ENCODE measurements at regions not wholly inside any gene's neighbourhood (a gene's known extent, or its start where the extent isn't known, plus 50 kb on each side); places are given as distances from the start of the nearest gene placed in this dataset.
A peak's percentile ranks its signal among the peaks of the same experiment; 100 is the strongest.
"Not testable (repeated sequence)": the region's sequence is repeated elsewhere in the genome, so short reads cannot be mapped to it uniquely, and the experiment has no call there.

- Histone ChIP-seq H3K27me3 (no peaks in the 10 kb centered on the region), H3K4me2 (no peak overlapping the region), H3K36me3 (no peaks in the 10 kb centered on the region), H3K4me1 (peaks cover 11% of the 10 kb centered on the region), H4K20me1 (no peaks in the 10 kb centered on the region), H3K9me3 (no peaks in the 10 kb centered on the region), H3K4me3 (no peak overlapping the region), H3K9ac (no peak overlapping the region), H3K27ac (no peak overlapping the region)
- no peak for TF ChIP-seq Cebpa-rat (IDR thresholded peaks at IDR 0.05)
Observed at GRCh38 chr4:159029481-159029880, 73.4 kb upstream of the RAPGEF2 start.

- H3K4me3 ChIP-seq, H3K9ac ChIP-seq, H3K9me3 ChIP-seq, H3K27me3 ChIP-seq, H3K36me3 ChIP-seq, H3K27ac ChIP-seq, H3K4me2 ChIP-seq, H4K20me1 ChIP-seq: not testable (repeated sequence)
- H3K4me1 ChIP-seq: peaks cover 11% of the 10 kb centered on the region
Observed at GRCh38 chr4:159030297-159030696, 72.6 kb upstream of the RAPGEF2 start.

DNA sequence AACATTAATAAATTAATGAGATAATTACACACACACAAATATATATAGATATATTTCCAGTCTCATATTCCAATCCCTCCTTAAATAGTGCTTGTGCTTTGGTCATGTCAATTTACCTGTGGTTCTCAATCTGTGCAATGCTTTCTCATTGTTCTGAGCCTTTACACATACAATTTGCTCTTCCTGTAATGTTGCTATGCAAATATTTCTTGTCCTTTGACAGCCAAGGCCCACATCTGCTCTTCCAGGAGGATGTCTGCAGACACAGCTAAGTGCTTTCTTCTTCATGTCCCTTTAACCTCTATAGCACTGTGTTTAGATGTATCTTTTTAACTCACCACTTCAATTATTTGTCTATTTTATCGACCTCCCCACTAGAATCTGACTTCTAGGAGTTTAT lies 67.3 kb upstream of the RAPGEF2 start:
- Histone ChIP-seq H3K4me1 (peaks cover 6% of the 10 kb centered on the region), H3K9me3 (no peaks in the 10 kb centered on the region), H3K9ac (no peak overlapping the region), H3K4me2 (no peak overlapping the region), H3K4me3 (no peak overlapping the region), H4K20me1 (no peaks in the 10 kb centered on the region), H3K27me3 (no peaks in the 10 kb centered on the region), H3K36me3 (no peaks in the 10 kb centered on the region), H3K27ac (no peak overlapping the region)
- no peak for TF ChIP-seq Cebpa-rat (IDR thresholded peaks at IDR 0.05)

DNA sequence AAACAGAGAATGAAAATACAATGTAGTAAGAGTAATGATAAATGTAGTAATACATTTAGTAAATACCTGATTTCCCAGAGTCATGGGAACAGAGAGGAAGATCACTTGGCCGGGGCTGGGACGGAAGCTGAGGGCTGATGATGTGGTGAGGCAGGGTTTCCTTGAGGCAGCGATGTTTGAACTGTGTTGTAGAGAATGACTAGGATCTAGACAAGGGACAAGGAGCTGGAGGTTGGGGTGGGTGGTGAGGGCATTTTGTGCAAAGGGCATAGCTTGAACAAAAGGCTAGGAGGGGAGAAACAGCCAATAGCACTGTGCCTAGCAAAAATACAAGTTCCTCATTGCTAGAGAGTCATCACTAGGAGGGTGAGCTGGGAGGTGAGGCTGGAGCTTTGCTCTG lies 64.3 kb upstream of the RAPGEF2 start:
- H3K36me3 ChIP-seq: no peaks in the 10 kb centered on the region
- no peaks in the 10 kb centered on the region for H4K20me1 ChIP-seq
- no peaks in the 10 kb centered on the region for H3K27me3 ChIP-seq
- H3K4me2 ChIP-seq: no peak overlapping the region
- no peak overlapping the region for H3K9ac ChIP-seq
- peaks cover 22% of the 10 kb centered on the region for H3K4me1 ChIP-seq
- H3K4me3 ChIP-seq: no peak overlapping the region
- no peak overlapping the region for H3K27ac ChIP-seq
- no peak for TF ChIP-seq Cebpa-rat (IDR thresholded peaks at IDR 0.05)
- H3K9me3 ChIP-seq: no peaks in the 10 kb centered on the region

- Histone ChIP-seq H3K4me2 (no peak overlapping the region; the same call in 1 of the 2 replicates), H3K4me3 (no peak overlapping the region)
Observed at GRCh38 chr4:159041054-159042034, 61.5 kb upstream of the RAPGEF2 start.

GRCh38 chr4:159042097-159042605 lies 60.7 kb upstream of the RAPGEF2 start:
- Histone ChIP-seq H3K27me3 (no peaks in the 10 kb centered on the region), H3K9ac (no peak overlapping the region), H3K4me1 (peaks cover 22% of the 10 kb centered on the region), H3K27ac (no peak overlapping the region), H3K4me2 (peak overlapping the region; percentile 7; the same call in 1 of the 2 replicates), H3K36me3 (no peaks in the 10 kb centered on the region), H4K20me1 (no peaks in the 10 kb centered on the region), H3K9me3 (no peaks in the 10 kb centered on the region), H3K4me3 (no peak overlapping the region)
- no peak for TF ChIP-seq Cebpa-rat (IDR thresholded peaks at IDR 0.05)

More at GRCh38 chr4:159041054-159042034, 61.5 kb upstream of the RAPGEF2 start:
- Histone ChIP-seq H3K27ac (no peak overlapping the region), H3K27me3 (no peaks in the 10 kb centered on the region), H3K4me1 (peaks cover 22% of the 10 kb centered on the region), H3K36me3 (no peaks in the 10 kb centered on the region), H3K9ac (no peak overlapping the region), H4K20me1 (no peaks in the 10 kb centered on the region), H3K9me3 (no peaks in the 10 kb centered on the region)
- no peak for TF ChIP-seq Cebpa-rat (IDR thresholded peaks at IDR 0.05)

- Histone ChIP-seq H3K4me1 (peaks cover 22% of the 10 kb centered on the region), H3K9ac (no peak overlapping the region), H3K9me3 (no peaks in the 10 kb centered on the region), H3K27me3 (no peaks in the 10 kb centered on the region), H3K4me2 (no peak overlapping the region), H3K4me3 (no peak overlapping the region), H4K20me1 (no peaks in the 10 kb centered on the region), H3K36me3 (no peaks in the 10 kb centered on the region), H3K27ac (no peak overlapping the region)
- no peak for TF ChIP-seq Cebpa-rat (IDR thresholded peaks at IDR 0.05)
Observed at GRCh38 chr4:159042868-159043267, 60.0 kb upstream of the RAPGEF2 start.

- peaks cover 17% of the 10 kb centered on the region for H3K4me1 ChIP-seq
- no peaks in the 10 kb centered on the region for H3K27me3 ChIP-seq
- H3K4me2 ChIP-seq: no peak overlapping the region
- no peak for TF ChIP-seq Cebpa-rat (IDR thresholded peaks at IDR 0.05)
- H3K9me3 ChIP-seq: no peaks in the 10 kb centered on the region
- no peaks in the 10 kb centered on the region for H3K36me3 ChIP-seq
- no peak overlapping the region for H3K4me3 ChIP-seq
- no peak overlapping the region for H3K9ac ChIP-seq
- H3K27ac ChIP-seq: no peak overlapping the region
- no peaks in the 10 kb centered on the region for H4K20me1 ChIP-seq
Observed at GRCh38 chr4:159043861-159044260, 59.0 kb upstream of the RAPGEF2 start.

DNA sequence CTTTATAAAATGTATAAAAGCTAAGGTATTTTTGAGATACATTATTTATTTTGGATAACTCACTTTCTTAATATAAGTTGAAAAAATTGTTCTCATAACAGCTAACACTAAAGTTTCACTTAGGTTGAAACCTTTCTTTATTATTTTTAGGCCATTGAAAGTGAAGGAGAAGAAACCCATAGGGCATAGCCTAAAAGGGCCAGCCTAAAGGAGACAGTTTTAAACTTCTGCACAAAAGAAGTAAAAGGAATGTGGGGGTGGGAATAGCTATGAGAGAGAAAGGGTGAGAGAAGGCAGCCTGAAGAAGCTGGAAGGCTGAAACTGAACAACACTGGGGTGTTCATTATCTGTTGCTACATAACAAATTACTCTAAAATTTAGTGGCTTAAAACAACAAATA lies 57.6 kb upstream of the RAPGEF2 start:
- Histone ChIP-seq H3K4me2 (no peak overlapping the region), H3K9me3 (no peaks in the 10 kb centered on the region), H3K27ac (no peak overlapping the region), H3K4me3 (no peak overlapping the region), H3K4me1 (peaks cover 20% of the 10 kb centered on the region), H3K27me3 (no peaks in the 10 kb centered on the region), H3K9ac (no peak overlapping the region), H4K20me1 (no peaks in the 10 kb centered on the region), H3K36me3 (no peaks in the 10 kb centered on the region)
- TF ChIP-seq Cebpa-rat (IDR thresholded peaks at IDR 0.05): no peak

DNA sequence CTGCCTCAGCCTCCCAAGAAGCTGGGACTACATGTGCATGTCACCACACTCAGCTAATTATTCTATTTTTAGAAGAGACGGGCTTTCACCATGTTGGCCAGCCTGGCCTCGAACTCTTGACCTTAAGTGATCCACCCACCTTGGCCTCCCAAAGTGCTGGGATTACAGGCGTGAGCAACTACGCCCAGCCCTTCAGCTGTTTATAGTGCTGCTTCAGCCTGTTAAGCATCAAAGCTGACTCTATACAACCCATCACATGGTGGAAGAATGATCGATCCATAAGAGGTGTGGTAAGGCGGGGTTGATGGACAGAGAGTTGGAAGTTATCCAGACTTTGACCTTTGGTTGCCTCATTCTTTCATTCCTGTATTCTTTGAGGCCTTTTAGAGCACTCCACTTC lies 56.2 kb upstream of the RAPGEF2 start:
- Histone ChIP-seq H3K9me3 (no peaks in the 10 kb centered on the region), H3K27me3 (no peaks in the 10 kb centered on the region), H4K20me1 (no peaks in the 10 kb centered on the region), H3K9ac (no peak overlapping the region), H3K4me2 (no peak overlapping the region), H3K27ac (no peak overlapping the region), H3K4me3 (no peak overlapping the region), H3K4me1 (peaks cover 29% of the 10 kb centered on the region), H3K36me3 (no peaks in the 10 kb centered on the region)
- TF ChIP-seq Cebpa-rat (IDR thresholded peaks at IDR 0.05): no peak

Measured in BLaER1 (cell line).